NCI-H446 treated with DMSO at 0.1 percent for 48 hours (cell line): ENCODE measurements at regions not wholly inside any gene's neighbourhood (a gene's known extent, or its start where the extent isn't known, plus 50 kb on each side); places are given as distances from the start of the nearest gene placed in this dataset.

Experiments
- DNase-seq: peaks from one replicate; lab custom pipeline; 2025; lab: John Stamatoyannopoulos, UW

GRCh38 chr15:95973566-95974256 lies 356.8 kb upstream of the NR2F2 start:
- DNase-seq, result no peak

GRCh38 chr15:95975212-95975611 lies 355.3 kb upstream of the NR2F2 start:
- no peak for DNase-seq

GRCh38 chr15:95979286-95979685 lies 351.2 kb upstream of the NR2F2 start:
- DNase-seq, result no peak

GRCh38 chr15:95981209-95981608 lies 349.3 kb upstream of the NR2F2 start:
- no peak for DNase-seq

- DNase-seq, result no peak
Observed at GRCh38 chr15:95987299-95987698, 343.2 kb upstream of the NR2F2 start.

GRCh38 chr15:95987886-95988573 lies 342.5 kb upstream of the NR2F2 start:
- DNase-seq, result no peak

GRCh38 chr15:95988574-95988887 lies 342.0 kb upstream of the NR2F2 start:
- no peak for DNase-seq

- DNase-seq, result no peak
Observed at GRCh38 chr15:95989392-95989791, 341.1 kb upstream of the NR2F2 start.

GRCh38 chr15:95990833-95991232 lies 339.7 kb upstream of the NR2F2 start:
- DNase-seq, result no peak

GRCh38 chr15:95994418-95994817 lies 336.1 kb upstream of the NR2F2 start:
- no peak for DNase-seq

GRCh38 chr15:95995375-95996168 lies 334.9 kb upstream of the NR2F2 start:
- no peak for DNase-seq

GRCh38 chr15:95996494-95996893 lies 334.0 kb upstream of the NR2F2 start:
- no peak for DNase-seq

GRCh38 chr15:95998935-95999334 lies 331.6 kb upstream of the NR2F2 start:
- no peak for DNase-seq

GRCh38 chr15:96002890-96003859 lies 327.3 kb upstream of the NR2F2 start:
- no peak for DNase-seq

GRCh38 chr15:96005906-96006305 lies 324.6 kb upstream of the NR2F2 start:
- DNase-seq, result no peak

GRCh38 chr15:96011136-96011535 lies 319.4 kb upstream of the NR2F2 start:
- DNase-seq, result no peak

- DNase-seq, result no peak
Observed at GRCh38 chr15:96014939-96015338, 315.6 kb upstream of the NR2F2 start.

GRCh38 chr15:96019114-96019513 lies 311.4 kb upstream of the NR2F2 start:
- no peak for DNase-seq

GRCh38 chr15:96020133-96020532 lies 310.4 kb upstream of the NR2F2 start:
- DNase-seq, result no peak

- no peak for DNase-seq
Observed at GRCh38 chr15:96020797-96021196, 309.7 kb upstream of the NR2F2 start.

- no peak for DNase-seq
Observed at GRCh38 chr15:96023081-96023480, 307.4 kb upstream of the NR2F2 start.

GRCh38 chr15:96027501-96027900 lies 303.0 kb upstream of the NR2F2 start:
- DNase-seq, result no peak
